PC-3 (cell line): ENCODE measurements at regions not wholly inside any gene's neighbourhood (a gene's known extent, or its start where the extent isn't known, plus 50 kb on each side); places are given as distances from the start of the nearest gene placed in this dataset.

Experiments
- ATAC-seq: fragments of 200-7000 bp; cut with Tn5 transposase; 2 replicates; pipeline ENCODE4 v1.9.1; 2020; ENCODE audit warnings: mild to moderate bottlenecking, moderate library complexity
- BruUV-seq: library from RNA; stranded (reverse); fragments of 400-500 nt; replicated peaks from 2 replicates; lab custom pipeline; 2021; lab: Mats Ljungman, UMichigan
- CTCF ChIA-PET: fragments of 300-600 bp; sonication (Branson Sonifier 250); formaldehyde crosslinking; loops from one replicate; lab custom pipeline; 2022; ENCODE audit warnings: antibody characterized with exemption; lab: Charles Lee
- POLR2A ChIA-PET: fragments of 300-600 bp; sonication (Branson Sonifier 250); formaldehyde crosslinking; loops from one replicate; lab custom pipeline; 2022; ENCODE audit warnings: antibody characterized with exemption; ENCODE audit not compliant: unreplicated experiment; lab: Charles Lee
- DNase-seq: peaks from one replicate; pipeline ENCODE4 v3.0.0-alpha.2; 2015
- H2AFZ ChIP-seq: fragments of 300-600 bp; sonication (generic); 2 replicates; pipeline ENCODE4 v1.6.0; 2016; ENCODE audit warnings: antibody characterized with exemption, low read length
- H3F3A ChIP-seq: fragments of 300-600 bp; sonication (generic); one replicate; pipeline ENCODE4 v1.6.0; 2017; ENCODE audit warnings: antibody characterized with exemption, low read length, control low read depth, mild to moderate bottlenecking; ENCODE audit not compliant: unreplicated experiment
- H3K27ac ChIP-seq: fragments of 300-600 bp; sonication (generic); 2 replicates; pipeline ENCODE4 v1.5.1; 2016; ENCODE audit warnings: mild to moderate bottlenecking, low read length
- H3K27me3 ChIP-seq: fragments of 300-600 bp; sonication (generic); 2 replicates; pipeline ENCODE4 v1.6.1; 2016; ENCODE audit warnings: low read length, mixed read lengths
- H3K36me3 ChIP-seq: fragments of 300-600 bp; sonication (generic); 2 replicates; pipeline ENCODE4 v1.6.1; 2016; ENCODE audit warnings: low read depth, mixed run types, low read length, mixed read lengths
- H3K4me1 ChIP-seq: fragments of 300-600 bp; sonication (generic); 2 replicates; pipeline ENCODE4 v1.5.1; 2016; ENCODE audit warnings: low read length; ENCODE audit not compliant: insufficient read depth
- H3K4me2 ChIP-seq: fragments of 300-600 bp; sonication (generic); 2 replicates; pipeline ENCODE4 v1.6.0; 2016; ENCODE audit warnings: low read length
- H3K4me3 ChIP-seq: fragments of 300-600 bp; sonication (generic); 2 replicates; pipeline ENCODE4 v1.5.1; 2016; ENCODE audit warnings: mild to moderate bottlenecking, low read length, mixed read lengths
- H3K79me2 ChIP-seq: fragments of 300-600 bp; sonication (generic); 2 replicates; pipeline ENCODE4 v1.6.1; 2017; ENCODE audit warnings: low read length, mixed read lengths
- H3K9ac ChIP-seq: fragments of 300-600 bp; sonication (generic); 2 replicates; pipeline ENCODE4 v1.6.0; 2016; ENCODE audit warnings: mild to moderate bottlenecking, low read length
- H3K9me2 ChIP-seq: fragments of 300-600 bp; sonication (generic); replicated peaks from 2 replicates; pipeline ENCODE4 v1.6.1; 2016; ENCODE audit warnings: mixed run types, low read length, mixed read lengths
- H3K9me3 ChIP-seq: fragments of 300-600 bp; sonication (generic); 2 replicates; pipeline ENCODE4 v1.6.1; 2016; ENCODE audit warnings: low read length, mixed read lengths
- H4K20me1 ChIP-seq: fragments of 300-600 bp; sonication (generic); 2 replicates; pipeline ENCODE4 v1.6.1; 2016; ENCODE audit warnings: low read length, mixed read lengths
- CTCF ChIP-seq: fragments of 300-600 bp; sonication (generic); conservative IDR thresholded peaks from 2 replicates; pipeline ENCODE4 v1.5.1; 2017; ENCODE audit warnings: antibody characterized with exemption, low read depth, mild to moderate bottlenecking, low read length
- EZH2 ChIP-seq: fragments of 300-600 bp; sonication (generic); IDR thresholded peaks from one replicate; pipeline ENCODE4 v1.6.1; 2017; ENCODE audit warnings: antibody characterized with exemption, mild to moderate bottlenecking, low read length; ENCODE audit not compliant: unreplicated experiment
- EZH2phosphoT487 ChIP-seq: fragments of 300-600 bp; sonication (generic); IDR thresholded peaks from 2 replicates; pipeline ENCODE4 v1.6.1; 2018; ENCODE audit warnings: mild to moderate bottlenecking, antibody characterized with exemption, low read length, borderline replicate concordance
- intact Hi-C: fragments of 100-400 bp; cut with micrococcal nuclease; formaldehyde crosslinking; loops from 2 replicates; pipeline ENCODE4 v1.9.0; 2023

GRCh38 chr2:189341077-189341476 is 100.2 kb upstream of the WDR75 start:
- Histone ChIP-seq H3K4me1 (no peaks in the 10 kb centered on the region), H4K20me1 (no peaks in the 10 kb centered on the region), H3K79me2 (no peaks in the 10 kb centered on the region), H2AFZ (no peak overlapping the region), H3K27ac (no peak overlapping the region), H3K9me3 (peaks cover 10% of the 10 kb centered on the region; the same call in 1 of the 2 replicates), H3F3A (no peaks in the 10 kb centered on the region), H3K36me3 (peaks cover 8% of the 10 kb centered on the region; the same call in 1 of the 2 replicates), H3K4me2 (no peak overlapping the region), H3K9me2 (no peaks in the 10 kb centered on the region), H3K27me3 (no peaks in the 10 kb centered on the region), H3K9ac (no peak overlapping the region), H3K4me3 (no peak overlapping the region)
- BruUV-seq: no TSS peak
- intact Hi-C loops: no loop called here
- TF ChIP-seq EZH2phosphoT487 (no peak), EZH2 (no peak), CTCF (no peak)
- POLR2A ChIA-PET: no interaction called here
- CTCF ChIA-PET: no interaction called here
- DNase-seq (no peak), ATAC-seq (no peak)

GRCh38 chr2:189344043-189344442 is 97.2 kb upstream of the WDR75 start:
- H3K4me1 ChIP-seq: peaks cover 20% of the 10 kb centered on the region
- no peaks in the 10 kb centered on the region for H4K20me1 ChIP-seq
- CTCF ChIA-PET: no interaction called here
- DNase-seq: no peak
- intact Hi-C loops: no loop called here
- H3K9me3 ChIP-seq: peaks cover 10% of the 10 kb centered on the region; the same call in 1 of the 2 replicates
- no peaks in the 10 kb centered on the region for H3K79me2 ChIP-seq
- BruUV-seq: no TSS peak
- peaks cover 8% of the 10 kb centered on the region; the same call in 1 of the 2 replicates for H3K36me3 ChIP-seq
- no peak for TF ChIP-seq CTCF
- TF ChIP-seq EZH2: no peak
- TF ChIP-seq EZH2phosphoT487: no peak
- no peaks in the 10 kb centered on the region for H3K27me3 ChIP-seq
- no peak overlapping the region for H2AFZ ChIP-seq
- H3F3A ChIP-seq: no peaks in the 10 kb centered on the region
- H3K4me2 ChIP-seq: no peak overlapping the region
- no peak overlapping the region for H3K27ac ChIP-seq
- H3K4me3 ChIP-seq: no peak overlapping the region
- no peaks in the 10 kb centered on the region for H3K9me2 ChIP-seq
- POLR2A ChIA-PET: interaction anchor here (0.6 kb wide), 1 partner anchor 10 kb away, joined by 3 read pairs; no protein-coding TSS in a partner anchor
- H3K9ac ChIP-seq: no peak overlapping the region
- no peak for ATAC-seq

- H3K4me3 ChIP-seq: peak overlapping the region; percentile 29; the same call in 1 of the 2 replicates
- intact Hi-C loops: loop anchor here (1.0 to 5.0 kb wide), 8 partner anchors 46 to 823 kb away; no protein-coding TSS in a partner anchor
- H3K4me1 ChIP-seq: peaks cover 32% of the 10 kb centered on the region
- no peaks in the 10 kb centered on the region for H4K20me1 ChIP-seq
- CTCF ChIA-PET: no interaction called here
- TF ChIP-seq EZH2phosphoT487: no peak
- TF ChIP-seq EZH2: no peak
- peak; percentile 67 for TF ChIP-seq CTCF
- peak overlapping the region; percentile 79 for H3K27ac ChIP-seq
- no peaks in the 10 kb centered on the region for H3K9me2 ChIP-seq
- no peaks in the 10 kb centered on the region; the same call in 1 of the 2 replicates for H3K36me3 ChIP-seq
- H3F3A ChIP-seq: no peaks in the 10 kb centered on the region
- H3K79me2 ChIP-seq: no peaks in the 10 kb centered on the region
- DNase-seq: peak; percentile 94
- no peaks in the 10 kb centered on the region; the same call in 1 of the 2 replicates for H3K9me3 ChIP-seq
- peak overlapping the region; percentile 72 for H3K4me2 ChIP-seq
- no TSS peak for BruUV-seq
- POLR2A ChIA-PET: no interaction called here
- no peaks in the 10 kb centered on the region for H3K27me3 ChIP-seq
- peak overlapping the region; percentile 43 for H3K9ac ChIP-seq
- peak overlapping the region; percentile 60; the same call in 1 of the 2 replicates for H2AFZ ChIP-seq
- ATAC-seq: peak; percentile 94
Measured at GRCh38 chr2:189347540-189347939, 93.7 kb upstream of the WDR75 start.
